ENCODE measurements at regions not wholly inside any gene's neighbourhood (a gene's known extent, or its start where the extent isn't known, plus 50 kb on each side); places are given as distances from the start of the nearest gene placed in this dataset.

- H3K27ac ChIP-seq, result no peak overlapping the region
- TF ChIP-seq CTCF (conservative IDR thresholded peaks at IDR 0.05), result no peak
Measured at GRCh38 chr7:115102738-115103137, 180.8 kb downstream of the MDFIC start.

DNA sequence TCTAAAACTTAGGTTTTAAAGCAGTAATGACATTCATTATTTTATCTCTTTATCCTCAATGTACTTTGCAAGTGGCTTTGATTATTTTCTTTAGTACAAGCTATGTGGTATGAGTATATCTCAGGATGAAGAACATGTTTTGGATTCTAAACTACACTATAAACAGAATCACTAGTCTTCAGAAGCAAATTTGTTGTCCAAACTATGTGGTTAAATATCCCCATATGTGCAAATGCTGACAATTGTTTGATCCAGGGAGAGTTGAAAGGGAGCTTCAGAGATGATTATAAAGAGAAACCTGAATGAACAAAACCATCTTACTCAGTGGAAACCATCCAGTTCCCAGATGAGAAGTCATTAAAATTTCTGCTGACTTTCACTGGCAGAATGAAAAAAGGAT is 179.3 kb downstream of the MDFIC start:
- no peak for TF ChIP-seq CTCF (conservative IDR thresholded peaks at IDR 0.05)

DNA sequence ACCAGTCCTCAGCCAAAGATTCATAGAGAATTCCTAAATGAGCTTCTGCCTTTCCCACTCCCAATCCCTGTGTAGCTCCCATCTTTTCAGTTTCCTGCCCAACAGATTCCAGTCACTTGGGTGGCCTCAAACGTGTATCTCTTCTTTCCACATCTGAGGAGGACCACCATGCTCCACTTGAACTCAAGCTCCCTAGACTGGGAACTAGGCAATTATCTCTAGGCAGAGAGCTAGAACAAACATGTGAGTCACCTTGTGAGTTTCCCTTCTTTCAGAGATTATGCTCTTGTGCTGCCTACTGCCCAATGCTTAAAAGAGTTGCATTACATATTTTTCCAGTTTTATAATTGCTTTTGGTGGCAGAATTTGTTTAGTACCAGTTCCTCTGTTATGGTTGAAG is 178.0 kb downstream of the MDFIC start:
- no peak for TF ChIP-seq CTCF (conservative IDR thresholded peaks at IDR 0.05)
- no peak overlapping the region for H3K27ac ChIP-seq

More for the DNA sequence above, 179.3 kb downstream of the MDFIC start:
- H3K27ac ChIP-seq, result no peak overlapping the region

- no peak for TF ChIP-seq CTCF (conservative IDR thresholded peaks at IDR 0.05)
- no peak overlapping the region for H3K27ac ChIP-seq
Measured at GRCh38 chr7:115097175-115097671, 175.3 kb downstream of the MDFIC start.

GRCh38 chr7:115096262-115096661 is 174.4 kb downstream of the MDFIC start:
- TF ChIP-seq CTCF (conservative IDR thresholded peaks at IDR 0.05), result no peak

DNA sequence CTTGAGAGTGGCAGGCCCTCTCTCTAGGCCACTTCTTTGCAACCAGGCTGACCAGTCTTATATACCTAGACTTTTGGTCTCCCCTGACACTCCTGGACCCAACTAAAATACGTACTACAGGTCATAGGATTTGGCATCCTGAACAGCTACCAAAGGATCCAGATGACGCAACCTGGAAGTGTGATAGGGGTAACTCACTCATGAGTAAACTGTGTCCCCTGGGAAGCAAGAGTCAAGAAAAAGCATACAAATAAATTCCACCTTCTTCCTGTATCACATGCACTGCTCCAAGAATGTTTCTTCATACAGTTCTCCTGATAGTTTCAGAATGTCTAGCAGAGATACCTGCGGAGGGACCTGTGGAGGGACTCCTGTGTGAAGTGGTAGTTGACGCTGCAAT is 172.3 kb downstream of the MDFIC start:
- TF ChIP-seq CTCF (conservative IDR thresholded peaks at IDR 0.05), result no peak
- H3K27ac ChIP-seq, result no peak overlapping the region

More at GRCh38 chr7:115096262-115096661, 174.4 kb downstream of the MDFIC start:
- no peak overlapping the region for H3K27ac ChIP-seq

GRCh38 chr7:115088893-115089292 is 167.0 kb downstream of the MDFIC start:
- no peak overlapping the region for H3K27ac ChIP-seq
- TF ChIP-seq CTCF (conservative IDR thresholded peaks at IDR 0.05), result no peak

All from VCaP (cell line).